HepG2 (cell line): ENCODE measurements at regions not wholly inside any gene's neighbourhood (a gene's known extent, or its start where the extent isn't known, plus 50 kb on each side); places are given as distances from the start of the nearest gene placed in this dataset.

Source experiments
- ATAC-seq: fragments of 200-7000 bp; cut with Tn5 transposase; 3 replicates; pipeline ENCODE4 v1.9.1; 2020; ENCODE audit warnings: mild to moderate bottlenecking, moderate library complexity
- BruUV-seq: library from RNA; stranded (reverse); fragments of 400-500 nt; replicated peaks from 2 replicates; lab custom pipeline; 2021; lab: Mats Ljungman, UMichigan
- CTCF ChIA-PET: fragments of 300-600 bp; formaldehyde crosslinking; extraction: SDS; loops from one replicate; lab custom pipeline; 2021; ENCODE audit warnings: low total read pairs, inconsistent platforms, low intra/inter-chr PET ratio; lab: Yijun Ruan, JAX
- POLR2A ChIA-PET: fragments of 350-600 bp; sonication (Branson Sonifier 250); formaldehyde crosslinking; loops from one replicate; lab custom pipeline; 2020; ENCODE audit warnings: antibody characterized with exemption, inconsistent platforms; lab: Yijun Ruan, JAX
- DNase-seq: peaks from one replicate; pipeline ENCODE4 v3.0.0-alpha.2; 2015; ENCODE audit warnings: low spot score
- FAIRE-seq: peaks from 3 replicates; lab custom pipeline; 2011; peaks lifted over from hg19 to GRCh38; lab: Jason Lieb, UNC
- H2AFZ ChIP-seq: one replicate; pipeline ENCODE4 v1.6.1; 2011; ENCODE audit warnings: low read length, inconsistent platforms
- H3K27ac ChIP-seq: fragments of 300-600 bp; 3 replicates; pipeline ENCODE4 v1.8.0; 2011; ENCODE audit warnings: mixed run types, mild to moderate bottlenecking, mixed read lengths, low read length, inconsistent platforms; ENCODE audit not compliant: insufficient read depth; ENCODE audit errors: extremely low read length
- H3K27me3 ChIP-seq, 2 experiments: fragments of 200-600 bp in 1 of 2; 2 replicates in 1 of 2; 3 replicates in 1 of 2; pipeline versions ENCODE4 v1.6.0 to v1.8.0; 2011; ENCODE audit warnings: low read length in 2 of 2, mild to moderate bottlenecking in 2 of 2, moderate library complexity in 2 of 2, inconsistent platforms in 1 of 2; ENCODE audit not compliant: insufficient read depth in 2 of 2, control insufficient read depth in 1 of 2
- H3K36me3 ChIP-seq, 2 experiments: fragments of 200-600 bp in 1 of 2; replicated peaks in 1 of 2; 2 replicates in 1 of 2; 3 replicates in 1 of 2; pipeline versions ENCODE4 v1.5.1 to v1.8.0; 2011; ENCODE audit warnings: low read length in 2 of 2, inconsistent platforms in 1 of 2; ENCODE audit not compliant: insufficient read depth in 2 of 2, control insufficient read depth in 1 of 2
- H3K4me1 ChIP-seq: 2 replicates; pipeline ENCODE4 v1.5.1; 2012; ENCODE audit warnings: low read length, inconsistent platforms; ENCODE audit not compliant: insufficient read depth
- H3K4me2 ChIP-seq: 2 replicates; pipeline ENCODE4 v1.6.0; 2011; ENCODE audit warnings: low read depth, low read length, inconsistent platforms
- H3K4me3 ChIP-seq, 3 experiments: fragments of 200-600 bp in 1 of 3; sonication (generic), shearing (Covaris generic) in 1 of 3; replicated peaks in 1 of 3; 2 replicates each; pipeline ENCODE4 v1.5.1; 2011 to 2016; ENCODE audit warnings: low read length in 3 of 3, inconsistent platforms in 2 of 3, low read depth in 2 of 3, mild to moderate bottlenecking in 2 of 3, control low read depth in 1 of 3, mixed read lengths in 1 of 3; ENCODE audit not compliant: insufficient read depth in 1 of 3
- H3K79me2 ChIP-seq: one replicate; pipeline ENCODE4 v1.6.1; 2011; ENCODE audit warnings: low read length, inconsistent platforms; ENCODE audit not compliant: insufficient read depth
- H3K9ac ChIP-seq: 2 replicates; pipeline ENCODE4 v1.6.0; 2011; ENCODE audit warnings: mild to moderate bottlenecking, low read depth, low read length, inconsistent platforms; ENCODE audit not compliant: insufficient read depth
- H3K9me3 ChIP-seq: 2 replicates; pipeline ENCODE4 v1.5.1; 2012; ENCODE audit warnings: mild to moderate bottlenecking, low read length
- H4K20me1 ChIP-seq: 2 replicates; pipeline ENCODE4 v1.6.0; 2011; ENCODE audit warnings: inconsistent platforms, mild to moderate bottlenecking, low read length, moderate library complexity; ENCODE audit not compliant: insufficient read depth
- ATF4 ChIP-seq, 2 experiments: fragments of 450-650 bp in 1 of 2; sonication (generic) in 1 of 2; formaldehyde crosslinking; IDR thresholded peaks; 2 replicates each; pipeline versions ENCODE4 v1.5.0 to v1.8.0; 2020 to 2022; ENCODE audit warnings: mild to moderate bottlenecking in 1 of 2, missing genetic modification reagents in 1 of 2
- CHD2 ChIP-seq: IDR thresholded peaks from 2 replicates; pipeline ENCODE4 v1.6.1; 2011; ENCODE audit warnings: low read depth, low read length, improper control_type of control experiment
- FOXA3 ChIP-seq: IDR thresholded peaks from 2 replicates; pipeline ENCODE4 v1.6.1; 2016; ENCODE audit warnings: missing genetic modification reagents, missing compliant biosample characterization
- FOXP4 ChIP-seq: sonication (generic); formaldehyde crosslinking; IDR thresholded peaks from 2 replicates; pipeline ENCODE4 v1.4.0; 2020; ENCODE audit warnings: missing genetic modification reagents
- GLMP ChIP-seq: sonication (generic); formaldehyde crosslinking; IDR thresholded peaks from 2 replicates; pipeline ENCODE4 v1.9.0; 2021; ENCODE audit warnings: missing genetic modification reagents, mild to moderate bottlenecking, borderline replicate concordance
- HMGXB4 ChIP-seq, 2 experiments: sonication (generic) in 1 of 2; formaldehyde crosslinking in 1 of 2; IDR thresholded peaks; 2 replicates each; pipeline versions ENCODE4 v1.4.0 to v1.6.1; 2018 to 2020; ENCODE audit warnings: missing genetic modification reagents in 2 of 2, borderline replicate concordance in 1 of 2, low read depth in 1 of 2, mild to moderate bottlenecking in 1 of 2, missing biosample characterization in 1 of 2
- JARID2 ChIP-seq: sonication (generic); formaldehyde crosslinking; IDR thresholded peaks from 2 replicates; pipeline ENCODE4 v1.8.1; 2023; ENCODE audit warnings: missing genetic modification reagents, inconsistent platforms; ENCODE audit not compliant: insufficient replicate concordance
- PHF20 ChIP-seq: sonication (generic); formaldehyde crosslinking; IDR thresholded peaks from 2 replicates; pipeline ENCODE4 v1.5.0; 2020; ENCODE audit warnings: mild to moderate bottlenecking, missing genetic modification reagents
- SOX6 ChIP-seq, 2 experiments: fragments of 450-650 bp in 1 of 2; sonication (generic) in 1 of 2; formaldehyde crosslinking in 1 of 2; IDR thresholded peaks; 2 replicates each; pipeline versions ENCODE4 v1.4.0 to v1.6.1; 2017 to 2020; ENCODE audit warnings: antibody characterized with exemption in 1 of 2, mild to moderate bottlenecking in 1 of 2, missing genetic modification reagents in 1 of 2
- ZBTB44 ChIP-seq: sonication (generic); formaldehyde crosslinking; IDR thresholded peaks from 2 replicates; pipeline ENCODE4 v1.4.0; 2020; ENCODE audit warnings: missing genetic modification reagents
- ZBTB49 ChIP-seq: sonication (generic); formaldehyde crosslinking; IDR thresholded peaks from 2 replicates; pipeline ENCODE4 v1.4.0; 2020; ENCODE audit warnings: missing genetic modification reagents, borderline replicate concordance
- ZSCAN22 ChIP-seq: sonication (generic); formaldehyde crosslinking; IDR thresholded peaks from 2 replicates; pipeline ENCODE4 v1.4.0; 2020; ENCODE audit warnings: mild to moderate bottlenecking, missing genetic modification reagents
- WGBS: methylation state at CpG from one replicate; pipeline ENCODE4 v1.1.6; 2017; ENCODE audit warnings: low lambda C conversion rate; 5-methylcytosine and 5-hydroxymethylcytosine counted together
- in situ Hi-C: cut with HindIII; loops from 2 replicates; pipeline ENCODE4 v1.10.0; 2017; ENCODE audit warnings: low pct_unique_long_range_greater_than_20kb; ENCODE audit not compliant: extremely low pct_ligation_motif_present
- intact Hi-C: fragments of 100-400 bp; cut with micrococcal nuclease; formaldehyde crosslinking; loops from one replicate; pipeline ENCODE4 v1.10.0; 2022; ENCODE audit not compliant: unreplicated experiment

GRCh38 chr2:150107816-150108215, 379.7 kb downstream of the RND3 start (continued):
- TF ChIP-seq HMGXB4 (CRISPR knock-in tag; IDR thresholded peaks at IDR 0.05; ENCODE audit: borderline replicate concordance in 1 of 2, low read depth in 1 of 2): no peak
- TF ChIP-seq ZSCAN22 (CRISPR knock-in tag): no peak
- no peak for TF ChIP-seq CHD2
- TF ChIP-seq FOXP4 (CRISPR knock-in tag): no peak
- TF ChIP-seq PHF20 (CRISPR knock-in tag): no peak

- H3K79me2 ChIP-seq: no peaks in the 10 kb centered on the region
- no peaks in the 10 kb centered on the region for H4K20me1 ChIP-seq
- no peaks in the 10 kb centered on the region for H3K36me3 ChIP-seq
- in situ Hi-C loops: no loop called here
- H3K27me3 ChIP-seq: no peaks in the 10 kb centered on the region
- H3K4me3 ChIP-seq: no peak overlapping the region
- no peak overlapping the region for H3K9ac ChIP-seq
- H3K27ac ChIP-seq: no peak overlapping the region
- peaks cover 31% of the 10 kb centered on the region for H3K9me3 ChIP-seq
- H2AFZ ChIP-seq: no peak overlapping the region
- ChIA-PET CTCF (no interaction called here), POLR2A (no interaction called here)
- no TSS peak for BruUV-seq
- FAIRE-seq: no peak
- ATAC-seq: no peak
- H3K4me1 ChIP-seq: no peaks in the 10 kb centered on the region
- no peak overlapping the region for H3K4me2 ChIP-seq
- intact Hi-C loops: no loop called here
- no peak for DNase-seq
- 0% methylated on average over 1 of the region's 1 CpG for WGBS
- no peak for TF ChIP-seq FOXA3
- no peak for TF ChIP-seq JARID2
- TF ChIP-seq ATF4 (CRISPR knock-in tag; IDR thresholded peaks at IDR 0.05): no peak
- TF ChIP-seq SOX6 (IDR thresholded peaks at IDR 0.05): no peak
- TF ChIP-seq SOX6 (CRISPR knock-in tag; IDR thresholded peaks at IDR 0.05): no peak
- TF ChIP-seq ZBTB49 (CRISPR knock-in tag): no peak
- TF ChIP-seq ZBTB44 (CRISPR knock-in tag): no peak
- TF ChIP-seq GLMP (CRISPR knock-in tag): no peak
These were observed 380.3 kb downstream of the RND3 start for GRCh38 chr2:150107170-150107569.
